ENCODE measurements at regions not wholly inside any gene's neighbourhood (a gene's known extent, or its start where the extent isn't known, plus 50 kb on each side); places are given as distances from the start of the nearest gene placed in this dataset.

- TF ChIP-seq MAX (CRISPR knock-in tag; IDR thresholded peaks at IDR 0.05) (no peak), CTCF (IDR thresholded peaks at IDR 0.05) (no peak), FOXJ3 (CRISPR knock-in tag; IDR thresholded peaks at IDR 0.05; ENCODE audit: borderline replicate concordance) (no peak)
Measured at GRCh38 chr22:34960005-34960404, 106.0 kb upstream of the ISX start.

Measured in WTC11 (cell line).